Activated naive CD4-positive, alpha-beta T cell treated with anti-CD3 and anti-CD28 coated beads, Interleukin-2, amount 10 ng/mL, durations not matched to agents 7 days and 5 days (primary cell): ENCODE measurements at regions not wholly inside any gene's neighbourhood (a gene's known extent, or its start where the extent isn't known, plus 50 kb on each side); places are given as distances from the start of the nearest gene placed in this dataset.

Experiments
- CTCF ChIA-PET: fragments of 350-600 bp; sonication (Branson Sonifier 250); formaldehyde crosslinking; loops from one replicate; lab custom pipeline; 2021; ENCODE audit warnings: antibody characterized with exemption; lab: Charles Lee
- DNase-seq: peaks from one replicate; pipeline ENCODE4 v3.0.0-alpha.2; 2020
- H3K27ac Mint-ChIP-seq: one replicate; pipeline ENCODE4 v1.8.0; 2021; ENCODE audit warnings: mild to moderate bottlenecking, moderate library complexity, mixed read lengths
- H3K27me3 Mint-ChIP-seq: one replicate; pipeline ENCODE4 v1.8.0; 2021; ENCODE audit warnings: mild to moderate bottlenecking, mixed read lengths
- H3K36me3 Mint-ChIP-seq: one replicate; pipeline ENCODE4 v1.8.0; 2021; ENCODE audit warnings: mixed read lengths
- H3K4me1 Mint-ChIP-seq: one replicate; pipeline ENCODE4 v1.8.0; 2021; ENCODE audit warnings: mixed read lengths
- H3K4me3 Mint-ChIP-seq: one replicate; pipeline ENCODE4 v1.8.0; 2021; ENCODE audit warnings: mild to moderate bottlenecking, moderate library complexity, mixed read lengths
- H3K9me3 Mint-ChIP-seq: one replicate; pipeline ENCODE4 v1.8.0; 2021; ENCODE audit warnings: mixed read lengths

GRCh38 chr11:70915158-70915985 is 337.0 kb downstream of the SHANK2 start:
- Mint-ChIP-seq H3K4me1 (no peaks in the 10 kb centered on the region), H3K9me3 (peaks cover 13% of the 10 kb centered on the region), H3K36me3 (no peaks in the 10 kb centered on the region), H3K4me3 (no peak overlapping the region), H3K27ac (no peak overlapping the region), H3K27me3 (peaks cover 4% of the 10 kb centered on the region)
- no peak for DNase-seq
- CTCF ChIA-PET: no interaction called here

GRCh38 chr11:70916351-70916750 is 336.0 kb downstream of the SHANK2 start:
- CTCF ChIA-PET: no interaction called here
- Mint-ChIP-seq H3K27ac (no peak overlapping the region), H3K4me1 (no peaks in the 10 kb centered on the region), H3K27me3 (no peaks in the 10 kb centered on the region), H3K9me3 (peaks cover 20% of the 10 kb centered on the region), H3K4me3 (no peak overlapping the region), H3K36me3 (no peaks in the 10 kb centered on the region)
- DNase-seq: no peak

- Mint-ChIP-seq H3K27ac (no peak overlapping the region), H3K27me3 (no peaks in the 10 kb centered on the region), H3K4me3 (no peak overlapping the region), H3K36me3 (no peaks in the 10 kb centered on the region), H3K4me1 (no peaks in the 10 kb centered on the region), H3K9me3 (peaks cover 37% of the 10 kb centered on the region)
- CTCF ChIA-PET: no interaction called here
- no peak for DNase-seq
These were observed 334.1 kb downstream of the SHANK2 start for GRCh38 chr11:70918242-70918641.

- CTCF ChIA-PET: no interaction called here
- Mint-ChIP-seq H3K4me3 (no peak overlapping the region), H3K27ac (no peak overlapping the region), H3K36me3 (no peaks in the 10 kb centered on the region), H3K4me1 (no peaks in the 10 kb centered on the region), H3K9me3 (peaks cover 43% of the 10 kb centered on the region), H3K27me3 (no peaks in the 10 kb centered on the region)
- no peak for DNase-seq
These were observed 330.6 kb downstream of the SHANK2 start for GRCh38 chr11:70921804-70922203.

- no peaks in the 10 kb centered on the region for H3K36me3 Mint-ChIP-seq
- peaks cover 41% of the 10 kb centered on the region for H3K9me3 Mint-ChIP-seq
- DNase-seq: no peak
- no peaks in the 10 kb centered on the region for H3K27me3 Mint-ChIP-seq
- H3K27ac Mint-ChIP-seq: no peak overlapping the region
- CTCF ChIA-PET: no interaction called here
- no peak overlapping the region for H3K4me3 Mint-ChIP-seq
- H3K4me1 Mint-ChIP-seq: no peaks in the 10 kb centered on the region
These were observed 328.3 kb downstream of the SHANK2 start for GRCh38 chr11:70924108-70924507.

- Mint-ChIP-seq H3K27me3 (no peaks in the 10 kb centered on the region), H3K9me3 (peaks cover 38% of the 10 kb centered on the region), H3K36me3 (no peaks in the 10 kb centered on the region), H3K4me1 (no peaks in the 10 kb centered on the region), H3K4me3 (no peak overlapping the region), H3K27ac (no peak overlapping the region)
- DNase-seq: no peak
- CTCF ChIA-PET: no interaction called here
These were observed 327.1 kb downstream of the SHANK2 start for GRCh38 chr11:70925238-70925637.

GRCh38 chr11:70926543-70927201 is 325.7 kb downstream of the SHANK2 start:
- no peaks in the 10 kb centered on the region for H3K36me3 Mint-ChIP-seq
- no peaks in the 10 kb centered on the region for H3K4me1 Mint-ChIP-seq
- no peak overlapping the region for H3K27ac Mint-ChIP-seq
- no peak for DNase-seq
- CTCF ChIA-PET: no interaction called here
- peaks cover 34% of the 10 kb centered on the region for H3K9me3 Mint-ChIP-seq
- H3K27me3 Mint-ChIP-seq: no peaks in the 10 kb centered on the region
- H3K4me3 Mint-ChIP-seq: no peak overlapping the region

- Mint-ChIP-seq H3K9me3 (peaks cover 24% of the 10 kb centered on the region), H3K36me3 (no peaks in the 10 kb centered on the region), H3K4me3 (no peak overlapping the region), H3K27ac (no peak overlapping the region), H3K27me3 (no peaks in the 10 kb centered on the region), H3K4me1 (no peaks in the 10 kb centered on the region)
- CTCF ChIA-PET: no interaction called here
- DNase-seq: no peak
These were observed 323.4 kb downstream of the SHANK2 start for GRCh38 chr11:70928854-70929598.

GRCh38 chr11:70930215-70930614 is 322.2 kb downstream of the SHANK2 start:
- no peak for DNase-seq
- Mint-ChIP-seq H3K4me3 (no peak overlapping the region), H3K27me3 (no peaks in the 10 kb centered on the region), H3K4me1 (no peaks in the 10 kb centered on the region), H3K36me3 (no peaks in the 10 kb centered on the region), H3K27ac (no peak overlapping the region), H3K9me3 (peaks cover 22% of the 10 kb centered on the region)
- CTCF ChIA-PET: no interaction called here

GRCh38 chr11:70931430-70931829 is 320.9 kb downstream of the SHANK2 start:
- H3K36me3 Mint-ChIP-seq: no peaks in the 10 kb centered on the region
- no peak overlapping the region for H3K27ac Mint-ChIP-seq
- no peaks in the 10 kb centered on the region for H3K4me1 Mint-ChIP-seq
- CTCF ChIA-PET: no interaction called here
- no peak overlapping the region for H3K4me3 Mint-ChIP-seq
- no peaks in the 10 kb centered on the region for H3K27me3 Mint-ChIP-seq
- peaks cover 17% of the 10 kb centered on the region for H3K9me3 Mint-ChIP-seq
- no peak for DNase-seq

- Mint-ChIP-seq H3K27ac (no peak overlapping the region), H3K36me3 (no peaks in the 10 kb centered on the region), H3K9me3 (peaks cover 23% of the 10 kb centered on the region), H3K27me3 (no peaks in the 10 kb centered on the region), H3K4me1 (no peaks in the 10 kb centered on the region), H3K4me3 (no peak overlapping the region)
- DNase-seq: no peak
- CTCF ChIA-PET: no interaction called here
These were observed 318.3 kb downstream of the SHANK2 start for GRCh38 chr11:70933981-70934583.

- no peaks in the 10 kb centered on the region for H3K27me3 Mint-ChIP-seq
- H3K4me3 Mint-ChIP-seq: no peak overlapping the region
- no peak for DNase-seq
- no peak overlapping the region for H3K27ac Mint-ChIP-seq
- CTCF ChIA-PET: no interaction called here
- peaks cover 25% of the 10 kb centered on the region for H3K9me3 Mint-ChIP-seq
- no peaks in the 10 kb centered on the region for H3K4me1 Mint-ChIP-seq
- no peaks in the 10 kb centered on the region for H3K36me3 Mint-ChIP-seq
These were observed 317.2 kb downstream of the SHANK2 start for GRCh38 chr11:70935006-70935768.

GRCh38 chr11:70942593-70942992 is 309.8 kb downstream of the SHANK2 start:
- peaks cover 58% of the 10 kb centered on the region for H3K9me3 Mint-ChIP-seq
- H3K4me1 Mint-ChIP-seq: no peaks in the 10 kb centered on the region
- H3K4me3 Mint-ChIP-seq: no peak overlapping the region
- no peak for DNase-seq
- no peak overlapping the region for H3K27ac Mint-ChIP-seq
- CTCF ChIA-PET: interaction anchor here (1.4 kb wide), 1 partner anchor 10 kb away, joined by 3 read pairs; no protein-coding TSS in a partner anchor
- no peaks in the 10 kb centered on the region for H3K36me3 Mint-ChIP-seq
- no peaks in the 10 kb centered on the region for H3K27me3 Mint-ChIP-seq

GRCh38 chr11:70944141-70944540 is 308.2 kb downstream of the SHANK2 start:
- Mint-ChIP-seq H3K27me3 (peaks cover 1% of the 10 kb centered on the region), H3K9me3 (peaks cover 51% of the 10 kb centered on the region), H3K4me1 (no peaks in the 10 kb centered on the region), H3K4me3 (no peak overlapping the region), H3K27ac (no peak overlapping the region), H3K36me3 (no peaks in the 10 kb centered on the region)
- CTCF ChIA-PET: no interaction called here
- no peak for DNase-seq
